Suppressor macrophage treated with lipopolysaccharide for 1 hour (primary cell): ENCODE measurements at regions not wholly inside any gene's neighbourhood (a gene's known extent, or its start where the extent isn't known, plus 50 kb on each side); places are given as distances from the start of the nearest gene placed in this dataset.

Experiments
- DNase-seq, 3 donors: peaks; one replicate each; pipeline ENCODE4 v3.0.0-alpha.2; 2020 to 2022

DNA sequence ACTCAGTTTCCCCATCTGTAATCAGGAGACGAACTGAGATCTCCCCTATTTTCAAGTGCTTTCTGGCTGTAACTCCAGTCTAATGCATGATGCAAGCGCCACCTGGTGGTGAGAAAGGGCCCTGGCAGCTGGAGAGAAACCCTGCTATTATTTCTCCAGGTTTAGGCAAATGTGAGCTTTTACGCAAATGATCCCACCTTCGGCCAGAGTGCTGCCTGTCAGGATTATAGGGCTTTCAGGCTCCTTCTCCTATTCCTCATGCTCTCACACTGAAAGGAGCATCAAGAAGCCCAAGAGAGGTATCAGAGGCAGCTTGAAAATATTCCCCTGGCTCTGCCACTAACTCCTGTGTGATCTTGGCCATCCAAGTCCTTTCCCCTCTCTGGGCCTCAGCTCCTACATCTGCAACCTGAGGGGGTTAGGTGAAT, 93.9 kb upstream of the RASGRF1 start:
- peak; percentile 78 to 88 (median 86) for DNase-seq

DNA sequence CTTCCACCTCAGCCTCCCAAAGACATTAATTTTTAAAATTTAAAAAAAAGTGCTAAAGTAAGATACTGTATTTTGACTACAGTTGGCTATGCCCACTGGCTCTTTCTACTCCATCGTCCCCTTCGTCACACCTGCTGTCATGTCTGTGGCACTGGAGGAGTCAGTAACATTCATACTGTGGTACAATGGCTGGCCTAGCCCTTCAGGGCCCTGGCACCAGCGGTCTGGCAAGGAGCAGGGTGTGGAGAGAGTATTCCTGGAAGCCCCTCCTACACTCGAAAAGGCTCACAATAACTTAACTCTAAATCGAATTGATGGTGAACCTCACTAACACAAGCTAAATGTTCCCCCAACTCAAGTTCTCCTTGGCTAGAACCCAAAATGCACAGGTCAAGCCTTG, 89.7 kb upstream of the RASGRF1 start:
- no peak for DNase-seq

DNA sequence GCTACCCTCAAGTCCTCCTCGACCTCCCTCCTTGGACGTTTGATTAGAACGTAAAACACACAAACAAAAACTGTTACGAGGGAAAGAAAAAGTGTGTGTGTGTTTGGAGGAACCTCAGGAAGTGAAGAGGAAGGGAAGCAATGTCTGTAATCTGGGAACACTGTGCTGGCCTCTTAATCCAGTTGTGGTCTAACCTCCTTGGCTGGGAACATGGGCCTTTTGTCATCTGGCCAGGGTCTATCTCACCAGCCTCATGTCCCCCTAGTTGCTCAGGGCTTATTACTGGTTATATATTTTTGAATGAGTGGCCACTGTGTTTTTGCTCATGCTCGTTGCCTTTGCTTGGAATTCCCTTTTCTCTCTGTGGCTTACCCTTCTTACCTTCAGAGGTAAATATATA, 89.0 kb upstream of the RASGRF1 start:
- DNase-seq: no peak

DNA sequence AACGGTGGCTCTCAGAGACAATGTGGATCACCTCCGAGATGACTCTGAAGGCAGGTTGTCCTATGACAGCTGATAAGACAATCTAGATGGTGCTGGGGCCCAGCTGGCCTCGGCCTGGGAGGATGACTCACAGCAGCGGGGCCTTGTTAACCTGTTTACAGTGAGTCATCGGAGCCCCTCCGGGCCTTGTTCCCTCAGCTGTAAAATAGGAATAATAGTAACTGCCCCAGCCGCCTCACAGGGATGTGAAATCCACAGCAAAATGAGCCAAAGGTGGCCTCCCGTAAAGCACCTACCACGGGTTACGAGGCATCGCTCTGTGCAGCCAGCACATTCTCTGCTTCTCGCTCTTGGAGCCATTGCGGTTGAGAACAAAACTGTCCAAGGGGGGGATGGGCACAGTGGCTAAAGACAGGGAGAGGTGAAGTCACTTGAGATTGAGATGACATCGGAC, 88.6 kb upstream of the RASGRF1 start:
- DNase-seq: no peak

DNA sequence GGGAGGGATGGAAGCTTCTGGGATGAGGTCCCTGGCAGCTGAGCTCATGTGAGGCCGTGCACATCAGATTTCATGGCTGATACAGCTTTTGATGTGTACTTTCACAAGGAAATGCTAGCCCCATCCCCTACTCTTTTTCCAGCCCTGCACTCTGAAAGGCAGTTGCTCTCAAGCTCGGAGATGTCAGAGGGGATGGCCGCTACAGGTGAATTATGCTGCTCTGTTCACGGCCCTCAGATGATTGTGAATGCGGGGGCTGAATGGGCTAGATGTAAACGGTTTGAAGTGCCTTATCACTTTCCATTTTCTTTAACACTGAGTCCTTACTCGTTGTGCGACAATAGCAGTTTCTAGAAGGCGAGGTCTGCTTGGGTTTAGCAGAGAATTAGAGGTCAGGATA, 88.0 kb upstream of the RASGRF1 start:
- DNase-seq: no peak

DNA sequence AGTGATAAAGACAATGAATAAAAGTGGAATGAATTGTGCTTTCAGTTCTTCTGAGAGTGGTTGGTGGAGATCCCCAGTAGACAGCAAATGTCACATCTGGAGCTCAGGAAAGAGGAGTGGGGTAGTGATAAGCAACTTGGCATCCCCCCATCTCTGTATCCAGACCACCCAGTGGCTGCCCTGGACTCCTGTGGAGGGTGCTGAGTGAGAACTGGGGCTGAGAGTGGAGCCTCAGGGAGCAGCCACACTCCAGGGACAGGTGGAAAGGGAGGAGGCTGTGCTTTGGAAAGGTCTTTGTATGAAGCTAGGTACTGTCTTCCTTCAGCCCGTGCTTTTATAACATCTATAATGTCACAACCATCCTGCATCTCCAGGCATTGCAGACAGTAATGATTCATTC, 85.6 kb upstream of the RASGRF1 start:
- no peak for DNase-seq

DNA sequence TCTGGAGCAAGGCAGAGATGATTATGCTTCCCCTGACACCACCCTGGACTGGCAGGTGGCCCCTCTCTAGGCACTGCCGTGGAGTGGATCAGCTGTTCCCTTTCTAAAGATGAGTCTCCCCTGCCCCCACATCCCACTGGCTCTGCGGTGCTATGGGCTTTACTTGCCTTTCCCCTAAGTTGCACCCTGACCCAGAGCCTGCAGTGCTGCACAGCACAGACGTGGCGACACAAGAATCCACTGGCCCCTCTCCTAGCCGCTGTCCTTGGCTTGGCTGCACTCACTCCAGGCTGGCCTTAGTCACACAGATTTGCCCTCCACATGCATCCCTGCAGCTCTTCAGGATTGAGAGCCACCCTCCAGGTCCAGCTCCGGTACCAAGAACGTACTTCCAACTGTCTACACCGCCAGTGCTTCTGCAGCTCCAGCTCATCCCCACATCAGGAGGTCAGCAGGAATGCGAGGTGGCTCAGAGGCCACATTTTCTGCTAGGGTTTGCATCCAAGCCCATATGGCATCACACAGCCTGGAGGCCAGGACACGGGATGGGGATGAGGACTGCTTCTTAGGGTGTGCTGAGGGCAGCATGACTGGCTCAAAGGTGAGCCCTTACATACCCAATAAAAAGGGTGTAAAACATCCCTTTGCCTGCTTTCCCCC, 82.4 kb upstream of the RASGRF1 start:
- no peak for DNase-seq

DNA sequence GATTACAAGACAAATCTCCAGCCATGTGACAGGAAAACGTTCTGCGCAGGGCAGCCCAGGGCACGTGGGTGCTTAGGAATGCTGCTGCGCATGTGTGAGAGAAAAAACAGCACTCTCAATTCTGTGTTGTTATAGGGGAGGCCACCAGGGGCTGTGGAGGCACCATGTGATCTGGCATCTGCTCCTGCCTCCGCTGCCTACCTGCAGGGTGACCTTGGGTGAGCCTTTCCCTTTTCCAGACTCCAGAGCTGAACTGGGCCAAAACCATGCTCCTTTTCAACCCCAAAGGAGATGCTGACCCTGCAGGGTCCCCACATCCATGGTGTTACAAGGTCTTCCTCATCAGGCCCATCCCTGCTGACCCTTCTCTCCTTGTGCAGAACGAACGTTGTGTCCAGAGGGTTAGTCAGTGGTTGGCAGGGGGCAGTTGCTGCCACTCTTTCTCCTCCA, 81.5 kb upstream of the RASGRF1 start:
- no peak for DNase-seq

DNA sequence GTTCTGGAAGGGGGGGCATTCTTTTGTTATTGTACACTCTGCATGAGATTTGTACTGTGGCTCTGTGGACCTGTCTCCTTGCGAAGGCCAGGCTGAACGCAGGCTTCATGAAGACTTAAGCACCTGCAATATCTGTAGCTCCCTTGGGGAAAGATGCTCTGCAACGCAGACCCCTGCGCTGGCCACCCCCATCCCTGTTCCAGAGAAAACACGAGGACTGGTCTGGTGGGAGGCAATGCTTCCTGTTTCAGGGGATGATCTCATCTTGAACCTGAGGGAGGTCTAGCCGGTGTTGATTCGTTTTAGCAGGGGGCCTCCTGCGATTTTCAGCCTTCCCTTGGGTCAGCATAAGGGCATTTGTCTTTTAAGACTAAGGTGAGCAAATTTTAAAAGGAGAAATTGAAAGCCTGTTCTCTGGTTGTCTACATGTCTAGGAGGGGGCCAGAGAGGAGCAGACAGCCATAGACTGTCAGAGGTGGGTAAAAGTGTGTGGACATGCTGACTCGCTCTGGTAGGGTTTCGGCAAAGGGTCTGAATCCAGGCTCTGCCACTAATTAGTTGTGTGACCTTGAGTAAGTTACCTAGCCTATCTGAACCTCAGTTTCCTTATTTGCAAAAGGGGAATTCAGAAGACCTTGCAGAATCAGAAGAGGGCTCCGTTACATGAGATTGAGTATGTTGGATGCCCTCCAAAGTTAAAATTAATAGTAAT, 80.9 kb upstream of the RASGRF1 start:
- DNase-seq: no peak

DNA sequence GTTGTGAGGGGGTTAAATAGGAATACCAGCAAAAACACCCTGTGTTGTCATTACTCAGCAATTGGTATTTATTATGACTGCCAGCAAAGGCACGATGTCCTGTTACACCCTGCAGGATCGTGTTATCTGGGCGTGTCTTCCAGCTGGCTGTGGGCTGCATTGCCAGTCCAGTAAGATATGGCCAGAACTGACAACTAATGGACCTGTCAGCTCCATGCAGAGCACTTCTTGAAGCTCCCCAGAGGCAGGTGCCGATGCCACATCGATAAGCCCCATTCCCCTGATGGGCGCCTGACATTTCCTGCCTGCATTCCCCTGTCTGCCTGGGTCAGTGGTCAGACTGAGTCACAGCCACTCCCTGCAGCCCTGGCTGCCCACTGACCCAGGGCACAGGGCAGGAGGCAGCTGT, 79.7 kb upstream of the RASGRF1 start:
- DNase-seq: no peak

DNA sequence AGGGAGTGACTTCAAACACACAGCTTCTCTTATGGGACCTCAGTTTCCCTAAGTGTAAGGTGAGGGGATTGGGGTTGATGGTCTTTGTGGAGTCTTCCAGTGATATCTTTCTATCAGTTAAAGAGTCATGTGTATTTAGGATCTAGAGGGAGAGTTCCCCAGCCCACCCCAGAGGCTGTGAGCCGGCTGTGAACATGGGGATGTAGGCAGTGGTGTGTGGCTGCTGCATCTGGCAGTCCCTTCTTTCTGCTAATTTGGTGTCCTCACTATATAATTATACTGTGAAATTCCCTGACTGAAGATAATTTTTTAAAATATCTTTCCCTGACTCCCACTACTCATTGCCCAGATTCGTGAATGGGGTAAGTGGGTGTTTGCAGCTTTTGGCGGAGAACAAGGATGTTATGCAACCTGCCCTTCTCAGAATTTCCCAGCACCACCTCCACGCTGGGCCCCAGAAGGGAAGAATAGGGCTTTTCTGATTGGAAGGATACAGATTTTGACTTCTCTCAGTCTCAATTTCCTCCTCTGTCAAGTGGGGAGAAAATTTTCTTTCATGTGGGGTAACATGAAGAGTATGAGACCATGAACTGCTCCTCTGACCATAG, 79.0 kb upstream of the RASGRF1 start:
- peak; percentile 25 to 38 (median 26) for DNase-seq

DNA sequence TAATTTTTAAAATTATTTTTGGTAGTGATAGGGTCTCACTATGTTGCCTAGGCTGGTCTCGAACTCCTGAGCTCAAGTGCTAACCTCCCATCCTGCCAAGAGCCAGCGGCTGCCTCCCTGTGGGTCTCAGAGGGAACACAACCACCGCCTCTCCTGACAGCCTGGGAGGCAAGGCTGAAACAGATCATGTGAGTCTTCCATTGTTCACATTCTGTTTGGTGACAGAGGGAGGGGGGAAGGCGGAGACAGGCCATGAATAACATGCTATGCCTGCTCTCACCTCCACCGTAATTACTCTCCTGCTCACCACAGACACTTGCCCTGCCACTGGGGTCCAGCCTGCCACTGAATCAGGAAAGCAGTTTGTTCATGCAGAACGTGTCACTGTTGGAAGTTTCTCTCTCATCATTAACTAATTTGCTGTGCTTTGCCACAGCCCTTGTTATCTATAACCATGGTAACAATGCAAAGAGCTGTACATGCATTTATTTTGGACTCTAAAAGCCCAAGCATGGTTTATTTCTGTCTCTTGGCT, 78.4 kb upstream of the RASGRF1 start:
- no peak for DNase-seq

DNA sequence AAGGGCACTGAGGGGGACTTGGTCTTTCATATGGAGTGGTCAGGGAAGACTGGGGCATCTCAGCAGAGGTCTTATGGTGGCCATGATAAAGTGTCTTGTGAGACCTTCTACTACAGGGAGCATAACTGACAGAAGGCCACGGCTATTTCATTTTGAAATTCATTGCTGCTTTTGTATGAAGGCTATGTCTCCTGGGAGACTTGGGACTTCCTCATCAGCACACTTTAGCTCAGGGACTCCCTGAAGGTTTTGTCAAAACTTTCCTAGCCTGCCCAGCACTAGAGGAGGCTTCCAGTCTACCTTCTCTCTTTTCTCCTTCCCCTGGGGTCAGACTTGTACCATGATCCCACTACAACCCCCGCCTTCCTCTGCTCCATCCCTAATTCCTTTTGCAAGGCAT, 77.2 kb upstream of the RASGRF1 start:
- DNase-seq: no peak

DNA sequence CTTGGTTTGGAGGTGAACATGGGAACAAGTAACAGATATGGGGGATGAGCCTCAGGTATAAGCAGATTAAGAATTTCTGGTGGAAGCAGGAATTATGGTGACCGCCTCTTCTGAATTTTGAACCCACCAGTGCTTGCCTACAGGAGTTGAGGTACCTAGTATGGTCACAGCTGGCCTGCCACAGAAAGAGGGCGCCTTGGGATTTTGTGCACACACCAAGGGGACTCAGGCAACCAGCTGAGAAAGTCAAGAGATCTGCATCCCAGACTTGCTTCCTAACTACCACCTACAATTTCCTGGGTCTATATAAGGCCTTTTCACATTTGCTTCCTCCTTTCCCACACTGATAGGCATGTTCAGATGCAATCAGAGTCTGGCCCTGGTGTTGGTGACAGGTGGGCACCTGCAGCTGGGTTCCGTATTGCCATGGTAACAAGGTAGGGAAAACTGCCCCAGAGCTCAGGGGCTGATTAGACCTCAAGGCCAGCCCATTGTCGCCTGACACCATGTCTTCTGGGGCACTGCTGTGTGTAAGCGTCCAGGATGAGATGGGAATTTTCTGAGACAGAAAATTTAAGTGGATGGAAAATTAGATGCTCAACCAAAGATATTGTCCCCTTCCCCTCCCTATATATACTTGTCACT, 75.9 kb upstream of the RASGRF1 start:
- no peak for DNase-seq

DNA sequence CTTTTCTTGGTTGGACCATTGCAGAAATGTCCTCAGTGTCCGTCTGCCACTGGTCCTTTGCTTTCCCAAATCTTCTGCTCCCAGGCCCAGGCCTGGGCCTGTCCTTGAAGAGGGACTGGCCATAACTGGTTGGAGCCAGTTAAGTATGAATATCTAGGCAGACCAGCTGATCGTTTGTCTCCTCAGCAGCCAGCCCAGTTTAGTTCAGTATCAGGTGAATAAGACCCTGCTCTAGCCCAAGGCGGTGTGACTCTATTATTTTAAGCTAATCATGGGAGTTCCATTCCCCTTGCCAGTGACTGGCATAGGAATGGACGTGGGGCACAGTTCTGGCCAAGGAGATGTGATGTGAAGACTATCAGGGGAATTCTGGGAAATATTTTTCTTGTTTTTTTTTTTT, 73.9 kb upstream of the RASGRF1 start:
- no peak for DNase-seq

DNA sequence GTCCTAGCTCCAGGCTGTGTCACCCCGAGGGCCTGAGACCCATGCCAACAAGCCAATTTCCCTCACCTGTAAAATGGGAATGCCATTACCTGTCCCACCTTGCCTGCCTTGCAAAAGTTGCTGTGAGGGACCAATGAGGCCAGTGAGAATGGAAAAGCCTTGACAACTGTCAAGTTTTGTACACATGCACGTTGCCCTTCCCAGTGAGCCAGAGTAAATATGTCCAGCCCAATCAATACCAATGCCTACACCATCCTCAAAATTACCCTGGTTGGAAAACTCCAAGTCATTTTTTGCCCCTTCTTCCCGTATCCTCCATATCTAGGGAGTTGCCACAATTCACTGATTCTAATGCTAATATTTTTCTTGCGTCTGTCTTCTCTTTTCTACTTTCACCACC, 73.5 kb upstream of the RASGRF1 start:
- no peak for DNase-seq

DNA sequence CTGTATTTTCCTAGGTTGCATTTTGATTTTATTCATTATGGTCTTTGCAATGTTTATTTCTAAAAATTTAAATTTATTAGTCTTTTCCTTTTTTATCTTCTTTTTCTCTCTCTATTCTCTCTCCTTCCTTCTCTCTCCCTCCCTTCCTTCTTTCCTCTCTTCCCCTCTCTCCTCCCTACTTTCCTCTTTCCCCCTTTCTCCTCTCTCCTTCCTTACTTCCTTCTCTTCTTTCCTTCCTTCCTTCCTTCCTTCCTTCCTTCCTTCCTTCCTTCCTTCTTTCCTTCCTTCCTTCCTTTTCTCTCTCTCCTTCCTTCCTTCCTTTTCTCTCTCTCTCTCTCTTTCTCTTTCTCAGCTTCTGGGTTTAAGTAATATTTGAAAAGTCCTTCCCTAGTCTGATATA, 72.8 kb upstream of the RASGRF1 start:
- DNase-seq: no peak

DNA sequence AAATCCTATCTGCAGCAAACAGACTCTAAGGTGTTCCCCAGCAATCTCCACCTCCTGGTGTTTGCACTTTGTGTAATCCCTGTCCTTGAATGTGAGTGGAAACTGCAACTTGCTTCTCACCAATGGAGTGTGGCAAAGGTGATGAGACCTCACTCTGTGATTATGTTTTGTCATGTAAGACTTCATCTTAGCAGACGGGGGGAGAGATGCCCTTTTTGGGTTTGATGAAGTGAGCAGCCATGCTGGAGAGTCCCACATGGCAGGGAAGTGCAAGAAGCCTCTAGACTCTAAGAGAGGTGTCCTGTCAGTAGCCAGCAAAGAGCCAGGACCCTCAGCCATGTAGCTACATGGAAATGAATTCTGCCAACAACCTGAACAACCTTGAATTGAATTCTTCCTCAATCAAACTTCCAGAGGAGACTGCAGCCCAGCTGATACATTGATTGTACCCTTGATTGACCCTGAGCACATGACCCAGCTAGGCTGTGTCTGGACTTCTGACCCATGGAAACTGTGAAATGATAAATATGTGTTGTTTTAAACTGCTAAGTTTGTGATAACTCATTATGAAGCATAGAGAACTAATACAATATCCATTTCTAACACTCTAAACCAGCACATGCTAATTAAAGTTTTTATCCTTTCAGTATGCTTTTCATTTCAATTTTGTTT, 71.4 kb upstream of the RASGRF1 start:
- no peak for DNase-seq

DNA sequence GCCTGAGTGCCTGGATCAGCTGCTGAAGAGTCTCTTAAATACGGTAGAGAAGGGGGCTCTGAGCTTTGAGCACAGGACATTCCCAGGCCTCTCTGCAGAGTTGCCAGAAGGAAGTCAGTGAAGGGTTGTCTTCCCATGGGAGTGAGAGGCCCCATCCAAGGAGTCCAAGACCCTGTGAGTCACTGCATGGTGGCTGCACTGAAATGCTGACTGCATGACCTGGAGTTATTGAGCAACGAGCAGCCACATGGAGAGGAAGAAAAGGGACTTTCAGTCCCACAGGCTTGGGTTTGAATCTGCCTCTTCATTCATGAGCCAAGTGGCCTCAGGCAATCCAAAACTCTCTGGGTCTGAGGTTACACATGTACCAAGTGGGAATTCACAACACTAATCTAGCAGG, 69.6 kb upstream of the RASGRF1 start:
- DNase-seq: no peak

DNA sequence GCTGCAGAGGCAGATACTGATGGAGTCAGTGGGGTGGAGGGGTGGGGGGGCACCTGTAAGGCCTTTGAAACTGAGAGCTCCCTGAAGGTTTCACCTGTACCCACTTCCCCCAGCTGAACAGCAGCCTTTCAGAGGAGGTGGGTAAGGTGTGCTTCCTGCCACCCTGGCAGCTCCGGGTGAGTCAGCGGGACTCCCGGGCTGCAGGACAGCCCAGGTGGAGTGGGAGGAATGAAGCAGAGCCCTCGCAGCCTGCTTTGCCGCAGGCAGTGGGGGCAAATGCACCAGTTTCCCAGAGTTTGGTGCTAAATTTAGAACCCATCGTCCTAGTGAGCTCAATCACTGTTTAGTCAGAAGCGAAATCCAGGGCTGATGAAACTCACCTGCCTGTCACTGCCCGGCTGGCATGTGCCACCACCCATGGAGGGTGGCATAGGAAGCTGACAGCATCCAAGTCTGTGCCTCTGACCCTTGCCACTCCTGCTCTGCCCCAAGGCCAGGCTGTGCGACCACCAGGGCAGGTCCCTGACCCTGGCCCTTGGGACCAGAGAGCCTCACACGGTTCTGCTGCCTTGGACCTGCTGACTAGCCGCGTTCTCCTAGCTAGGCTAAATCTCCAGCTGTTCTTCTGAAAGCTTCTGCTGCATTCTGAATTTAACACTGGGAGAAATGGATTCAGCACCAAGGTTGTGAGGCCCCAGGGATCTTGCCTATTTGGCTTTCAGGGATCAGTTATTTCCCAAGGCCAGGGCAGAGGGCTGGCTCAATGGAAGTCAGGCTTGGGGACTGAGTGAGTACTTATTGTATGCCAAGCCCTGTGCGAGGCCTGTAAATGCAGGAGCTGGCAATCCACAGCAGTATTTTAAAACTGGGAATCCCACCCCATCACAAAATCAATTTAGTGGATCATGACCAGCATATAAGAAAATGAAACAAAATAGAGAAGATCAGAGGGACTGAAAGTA, 67.3 kb upstream of the RASGRF1 start:
- DNase-seq: no peak

DNA sequence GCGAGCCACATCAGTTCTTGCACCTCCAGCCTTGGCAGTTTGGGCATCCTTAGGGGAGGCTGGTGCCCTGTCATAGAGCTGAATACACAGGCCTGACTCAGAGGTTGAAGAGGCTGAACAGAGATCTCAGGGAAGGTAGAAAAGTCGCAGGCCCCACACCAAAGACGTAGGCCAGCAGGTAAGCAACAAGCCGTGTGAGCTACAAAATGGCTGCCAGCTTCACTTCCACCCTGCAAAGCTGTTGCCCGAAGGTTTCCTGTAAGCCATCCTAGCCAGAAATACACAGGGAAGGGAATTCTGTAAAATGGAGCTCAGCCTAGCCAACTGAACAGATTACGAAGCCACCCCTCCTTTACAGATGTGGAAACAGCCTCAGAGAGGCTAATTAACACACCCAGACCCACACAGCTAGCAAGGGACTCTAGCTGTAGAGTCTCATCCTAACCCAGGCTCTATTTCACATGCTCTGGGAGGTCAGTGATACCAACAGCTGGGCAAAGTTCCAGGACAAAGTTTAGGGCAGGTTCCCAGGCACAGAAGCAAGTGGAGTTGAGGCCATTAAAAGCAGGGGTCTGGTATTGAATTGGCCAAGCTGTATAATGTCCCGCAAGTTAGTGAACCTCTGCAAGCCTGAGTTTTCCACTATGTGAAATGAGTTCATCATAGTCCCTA, 66.3 kb upstream of the RASGRF1 start:
- DNase-seq: no peak
